GM23338 (cell line): ENCODE measurements at regions not wholly inside any gene's neighbourhood (a gene's known extent, or its start where the extent isn't known, plus 50 kb on each side); places are given as distances from the start of the nearest gene placed in this dataset.

ENCODE experiments used
- ATAC-seq: fragments of 200-7000 bp; cut with Tn5 transposase; 3 replicates; pipeline ENCODE4 v1.9.1; 2020
- DNase-seq: peaks from one replicate; pipeline ENCODE4 v3.0.0-alpha.2; 2015; ENCODE audit warnings: low spot score
- H2AFZ ChIP-seq: fragments of 200-600 bp; sonication (generic); 2 replicates; pipeline ENCODE4 v1.8.0; 2016; ENCODE audit warnings: antibody characterized with exemption, mild to moderate bottlenecking, moderate library complexity
- H3F3A ChIP-seq: fragments of 200-600 bp; sonication (generic); replicated peaks from 2 replicates; pipeline ENCODE4 v1.8.0; 2017; ENCODE audit warnings: antibody characterized with exemption, mixed run types, low read depth
- H3K27ac ChIP-seq: fragments of 200-600 bp; sonication (generic); 2 replicates; pipeline ENCODE4 v1.6.1; 2016; ENCODE audit warnings: low read depth
- H3K27me3 ChIP-seq: fragments of 200-600 bp; sonication (generic); 2 replicates; pipeline ENCODE4 v1.8.0; 2016; ENCODE audit warnings: mild to moderate bottlenecking, mixed run types, moderate library complexity; ENCODE audit not compliant: insufficient read depth
- H3K36me3 ChIP-seq: fragments of 200-600 bp; sonication (generic); 2 replicates; pipeline ENCODE4 v1.8.0; 2016; ENCODE audit warnings: mild to moderate bottlenecking; ENCODE audit not compliant: insufficient read depth
- H3K4me1 ChIP-seq: fragments of 200-600 bp; sonication (generic); 2 replicates; pipeline ENCODE4 v1.8.0; 2016; ENCODE audit warnings: mild to moderate bottlenecking, moderate library complexity; ENCODE audit not compliant: insufficient read depth
- H3K4me2 ChIP-seq: fragments of 200-600 bp; sonication (generic); 2 replicates; pipeline ENCODE4 v1.7.1; 2017; ENCODE audit warnings: mixed run types
- H3K4me3 ChIP-seq: fragments of 200-600 bp; sonication (generic); 2 replicates; pipeline ENCODE4 v1.6.1; 2016; ENCODE audit warnings: mixed run types
- H3K79me2 ChIP-seq: fragments of 200-600 bp; sonication (generic); replicated peaks from 2 replicates; pipeline ENCODE4 v1.8.0; 2017; ENCODE audit warnings: mild to moderate bottlenecking; ENCODE audit not compliant: insufficient read depth
- H3K9me2 ChIP-seq: fragments of 200-600 bp; sonication (generic); 2 replicates; pipeline ENCODE4 v1.8.0; 2017; ENCODE audit not compliant: insufficient read depth
- H4K20me1 ChIP-seq: fragments of 200-600 bp; sonication (generic); replicated peaks from 2 replicates; pipeline ENCODE4 v1.8.0; 2017; ENCODE audit warnings: mild to moderate bottlenecking; ENCODE audit not compliant: insufficient read depth
- H3K27ac Mint-ChIP-seq: 2 replicates; pipeline ENCODE4 v1.8.0; 2020; ENCODE audit warnings: inconsistent platforms, mild to moderate bottlenecking, moderate library complexity, mixed read lengths
- H3K27me3 Mint-ChIP-seq: 3 replicates; pipeline ENCODE4 v1.8.0; 2022; ENCODE audit warnings: low read depth, mild to moderate bottlenecking, moderate library complexity, mixed read lengths, inconsistent platforms; ENCODE audit not compliant: insufficient read depth, poor library complexity
- H3K36me3 Mint-ChIP-seq: 3 replicates; pipeline ENCODE4 v1.8.0; 2021; ENCODE audit warnings: low read depth, mild to moderate bottlenecking, inconsistent platforms, moderate library complexity, mixed read lengths
- H3K4me1 Mint-ChIP-seq: 3 replicates; pipeline ENCODE4 v1.8.0; 2020; ENCODE audit warnings: mild to moderate bottlenecking, inconsistent platforms, mixed read lengths
- H3K4me3 Mint-ChIP-seq: 3 replicates; pipeline ENCODE4 v1.8.0; 2021; ENCODE audit warnings: moderate library complexity, mild to moderate bottlenecking, inconsistent platforms, mixed read lengths
- H3K9me3 Mint-ChIP-seq: 3 replicates; pipeline ENCODE4 v1.8.0; 2020; ENCODE audit warnings: moderate library complexity, mild to moderate bottlenecking, inconsistent platforms, mixed read lengths
- CTCF ChIP-seq, 2 experiments: fragments of 200-600 bp in 1 of 2; sonication (generic) in 1 of 2; conservative IDR thresholded peaks; 2 replicates each; pipeline versions ENCODE4 v1.5.1 to v1.6.1; 2016 to 2017; ENCODE audit warnings: antibody characterized with exemption in 2 of 2, low read depth in 2 of 2, mild to moderate bottlenecking in 2 of 2, moderate library complexity in 1 of 2
- ETS1 ChIP-seq: IDR thresholded peaks from 2 replicates; pipeline ENCODE4 v1.6.1; 2016; ENCODE audit warnings: antibody characterized with exemption
- EZH2 ChIP-seq: fragments of 200-600 bp; sonication (generic); IDR thresholded peaks from one replicate; pipeline ENCODE4 v1.8.0; 2017; ENCODE audit warnings: antibody characterized with exemption, mild to moderate bottlenecking, low read depth; ENCODE audit not compliant: unreplicated experiment
- EZH2phosphoT487 ChIP-seq: fragments of 200-600 bp; sonication (generic); IDR thresholded peaks from one replicate; pipeline ENCODE4 v1.8.1; 2018; ENCODE audit warnings: antibody characterized with exemption; ENCODE audit not compliant: unreplicated experiment
- JUNB ChIP-seq: IDR thresholded peaks from one replicate; pipeline ENCODE4 v1.6.1; 2016; ENCODE audit warnings: antibody characterized with exemption; ENCODE audit not compliant: unreplicated experiment
- NANOG ChIP-seq: IDR thresholded peaks from 2 replicates; pipeline ENCODE4 v1.6.1; 2016; ENCODE audit warnings: antibody characterized with exemption, borderline replicate concordance
- STAT1 ChIP-seq: IDR thresholded peaks from one replicate; pipeline ENCODE4 v1.6.1; 2016; ENCODE audit warnings: antibody characterized with exemption; ENCODE audit not compliant: unreplicated experiment
- ZNF114 ChIP-seq: fragments of 250-450 bp; sonication (Bioruptor Pico); IDR thresholded peaks from 2 replicates; pipeline ENCODE4 v1.5.0; 2020; ENCODE audit warnings: mild to moderate bottlenecking, moderate library complexity
- ZNF331 ChIP-seq: fragments of 250-450 bp; sonication (Bioruptor Pico); IDR thresholded peaks from 2 replicates; pipeline ENCODE4 v1.5.0; 2020; ENCODE audit warnings: low read depth, mild to moderate bottlenecking, moderate library complexity
- ZNF462 ChIP-seq: fragments of 250-450 bp; sonication (Bioruptor Pico); IDR thresholded peaks from 2 replicates; pipeline ENCODE4 v1.5.0; 2020; ENCODE audit warnings: mild to moderate bottlenecking, moderate library complexity

- no peak overlapping the region for H3K4me3 ChIP-seq
- no peak for TF ChIP-seq ZNF114 (CRISPR knock-in tag)
- no peak for TF ChIP-seq CTCF (conservative IDR thresholded peaks at IDR 0.05; ENCODE audit: low read depth in 2 of 2)
- no peak for TF ChIP-seq ETS1
- no peak for TF ChIP-seq NANOG
- TF ChIP-seq EZH2phosphoT487: no peak
- TF ChIP-seq JUNB: no peak
- no peak for TF ChIP-seq STAT1
- ATAC-seq: no peak
These were observed 89.6 kb upstream of the SNRK start for GRCh38 chr3:43196721-43197120.

GRCh38 chr3:43195115-43195498 is 89.2 kb upstream of the POMGNT2 start:
- Histone ChIP-seq H3K4me1 (no peaks in the 10 kb centered on the region), H3K27me3 (no peaks in the 10 kb centered on the region), H3K4me3 (no peak overlapping the region), H4K20me1 (no peaks in the 10 kb centered on the region), H3F3A (no peaks in the 10 kb centered on the region), H3K36me3 (no peaks in the 10 kb centered on the region), H3K9me2 (0 out of 2 replicates have a peak, but pooled peaks cover 2% of the 10 kb centered on the region), H2AFZ (no peak overlapping the region), H3K79me2 (no peaks in the 10 kb centered on the region), H3K4me2 (no peak overlapping the region), H3K27ac (no peak overlapping the region)
- Mint-ChIP-seq H3K36me3 (no peaks in the 10 kb centered on the region), H3K4me3 (no peak overlapping the region), H3K27me3 (peaks cover 5% of the 10 kb centered on the region), H3K4me1 (no peaks in the 10 kb centered on the region), H3K9me3 (peaks cover 8% of the 10 kb centered on the region), H3K27ac (no peak overlapping the region)
- DNase-seq (no peak), ATAC-seq (no peak)
- TF ChIP-seq JUNB: no peak
- TF ChIP-seq STAT1: no peak
- TF ChIP-seq ZNF462 (CRISPR knock-in tag): no peak
- no peak for TF ChIP-seq EZH2
- TF ChIP-seq EZH2phosphoT487: no peak
- no peak for TF ChIP-seq ETS1
- TF ChIP-seq ZNF331 (CRISPR knock-in tag): no peak

More at GRCh38 chr3:43196721-43197120, 89.6 kb upstream of the SNRK start:
- no peaks in the 10 kb centered on the region for H3K9me2 ChIP-seq
- H2AFZ ChIP-seq: no peak overlapping the region
- Mint-ChIP-seq H3K27me3 (peaks cover 5% of the 10 kb centered on the region), H3K36me3 (no peaks in the 10 kb centered on the region), H3K4me1 (no peaks in the 10 kb centered on the region), H3K4me3 (no peak overlapping the region), H3K9me3 (peaks cover 11% of the 10 kb centered on the region), H3K27ac (no peak overlapping the region)
- H3K79me2 ChIP-seq: no peaks in the 10 kb centered on the region
- H3K27ac ChIP-seq: no peak overlapping the region
- H3K27me3 ChIP-seq: no peaks in the 10 kb centered on the region
- no peaks in the 10 kb centered on the region for H4K20me1 ChIP-seq
- no peaks in the 10 kb centered on the region for H3F3A ChIP-seq
- no peak for DNase-seq
- no peaks in the 10 kb centered on the region for H3K36me3 ChIP-seq
- H3K4me2 ChIP-seq: no peak overlapping the region
- no peaks in the 10 kb centered on the region for H3K4me1 ChIP-seq
